Right ventricle myocardium superior (tissue), 1 donor: ENCODE measurements at regions not wholly inside any gene's neighbourhood (a gene's known extent, or its start where the extent isn't known, plus 50 kb on each side); places are given as distances from the start of the nearest gene placed in this dataset.
"Not testable (repeated sequence)": the region's sequence is repeated elsewhere in the genome, so short reads cannot be mapped to it uniquely, and the experiment has no call there.

Experiments used
- ATAC-seq: fragments of 200-7000 bp; cut with Tn5 transposase; one replicate; pipeline ENCODE4 v1.9.1; 2020; ENCODE audit warnings: mild to moderate bottlenecking; ENCODE audit not compliant: poor library complexity
- DNase-seq: peaks from one replicate; pipeline ENCODE4 v3.0.0-alpha.2; 2020
- intact Hi-C: fragments of 100-400 bp; cut with DNase I; formaldehyde crosslinking; loops from one replicate; pipeline ENCODE4 v1.11.2; 2022
- donor health status: DM: no; HTN: yes; CAD: no; lungs with severe emphysema.

GRCh38 chr19:21668072-21668773 lies 99.2 kb downstream of the ZNF100 start:
- DNase-seq, ATAC-seq, intact Hi-C loops: not testable (repeated sequence)

DNA sequence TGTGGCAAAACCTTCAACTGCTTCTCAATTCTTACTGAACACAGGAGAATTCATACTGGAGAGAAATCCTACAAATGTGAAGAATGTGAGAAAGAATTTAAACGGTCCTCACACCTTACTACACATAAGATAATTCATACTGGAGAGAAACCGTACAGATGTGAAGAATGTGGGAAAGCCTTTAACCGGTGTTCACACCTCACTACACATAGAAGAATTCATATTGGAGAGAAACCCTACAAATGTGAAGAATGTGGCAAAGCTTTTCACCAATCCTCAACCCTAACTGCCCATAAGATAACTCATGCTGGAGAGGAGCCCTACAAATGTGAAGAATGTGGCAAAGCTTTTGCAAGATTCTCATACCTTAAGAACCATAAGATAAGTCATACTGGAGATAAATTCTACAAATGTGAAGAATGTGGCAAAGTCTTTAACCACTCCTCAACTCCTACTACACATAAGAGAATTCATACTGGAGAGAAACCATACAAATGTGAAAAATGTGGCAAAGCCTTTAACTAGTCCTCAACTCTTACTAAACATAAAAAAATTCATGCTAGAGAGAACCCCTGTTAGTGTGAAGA lies 111.7 kb downstream of the ZNF100 start:
- DNase-seq: no peak
- ATAC-seq: no peak
- intact Hi-C loops: no loop called here

- DNase-seq, intact Hi-C loops, ATAC-seq: not testable (repeated sequence)
Measured at GRCh38 chr19:21651478-21651877, 115.9 kb downstream of the ZNF100 start.

- no peak for DNase-seq
- no peak for ATAC-seq
- intact Hi-C loops: no loop called here
Measured at GRCh38 chr19:21638776-21639175, 128.6 kb downstream of the ZNF100 start.

DNA sequence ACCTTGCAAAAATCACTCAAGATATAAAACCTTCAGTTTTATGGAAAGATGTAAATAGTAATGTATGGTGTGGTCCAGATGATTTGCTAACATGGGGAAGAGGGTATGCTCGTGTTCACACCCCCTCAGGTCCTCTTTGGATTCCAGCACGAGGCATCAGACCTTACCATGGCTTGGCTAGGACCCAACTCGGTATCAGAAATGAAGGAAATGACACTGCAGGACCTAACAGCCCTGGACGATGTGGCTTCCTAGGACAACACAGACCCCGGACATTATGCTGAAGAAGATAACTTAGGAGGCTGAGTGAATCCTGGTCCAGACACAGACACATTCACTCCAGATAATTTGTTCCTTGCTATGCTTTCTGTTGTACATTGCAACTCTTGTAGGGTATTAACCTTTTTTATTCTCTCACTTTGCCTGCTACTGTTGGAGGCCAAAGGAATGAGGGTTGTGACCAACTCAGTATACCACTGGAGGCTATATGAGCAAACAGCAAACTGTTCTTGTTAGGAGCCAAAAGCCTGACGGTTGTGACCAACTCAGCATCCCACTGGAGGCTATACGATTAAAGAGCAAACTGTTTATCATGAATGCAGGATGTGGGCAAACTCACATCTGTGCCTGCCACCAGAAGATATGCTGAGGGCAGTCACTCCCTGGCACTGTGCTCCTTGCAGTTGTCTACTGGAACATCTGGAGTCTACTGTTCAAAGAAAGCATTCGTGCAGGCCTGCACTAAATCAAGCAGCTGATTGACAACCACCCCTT lies 121.7 kb downstream of the ZNF429 start:
- intact Hi-C loops: no loop called here
- DNase-seq: no peak
- no peak for ATAC-seq

GRCh38 chr19:21626091-21626490 lies 120.7 kb downstream of the ZNF429 start:
- intact Hi-C loops: no loop called here
- no peak for ATAC-seq
- no peak for DNase-seq

- ATAC-seq (no peak), DNase-seq (no peak)
- intact Hi-C loops: no loop called here
Measured at GRCh38 chr19:21622920-21623319, 117.5 kb downstream of the ZNF429 start.

GRCh38 chr19:21621671-21622070 lies 116.3 kb downstream of the ZNF429 start:
- ATAC-seq (no peak), DNase-seq (no peak)
- intact Hi-C loops: no loop called here

DNA sequence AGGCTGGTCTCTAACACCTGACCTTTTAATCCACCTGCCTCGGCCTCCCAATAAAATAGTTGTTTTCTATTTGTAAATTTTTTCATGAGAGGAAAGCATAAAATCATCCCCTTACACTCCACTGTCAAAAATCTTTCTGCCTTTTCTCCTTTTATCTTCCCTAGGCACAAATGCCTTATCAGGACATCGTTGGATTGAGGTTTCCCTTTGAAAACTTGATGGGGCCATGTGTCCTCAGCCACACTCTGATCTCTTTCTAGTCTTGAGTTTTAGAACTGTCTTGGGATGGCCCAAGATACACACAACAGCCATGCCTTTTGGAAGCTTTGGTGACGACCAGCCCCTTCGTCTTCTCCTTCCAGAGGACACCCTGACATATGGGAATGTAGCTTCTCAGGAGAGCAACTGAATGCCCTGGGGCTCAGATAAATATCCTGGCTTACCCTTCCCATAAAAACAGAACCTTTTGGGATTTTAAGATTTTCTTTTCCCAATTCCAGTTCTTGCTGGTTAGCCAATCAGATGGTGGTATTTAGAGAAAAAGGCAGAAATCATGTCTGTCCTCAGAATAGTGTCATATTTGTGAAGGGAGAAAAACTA lies 112.4 kb downstream of the ZNF429 start:
- DNase-seq (no peak), ATAC-seq (no peak)
- intact Hi-C loops: no loop called here

DNA sequence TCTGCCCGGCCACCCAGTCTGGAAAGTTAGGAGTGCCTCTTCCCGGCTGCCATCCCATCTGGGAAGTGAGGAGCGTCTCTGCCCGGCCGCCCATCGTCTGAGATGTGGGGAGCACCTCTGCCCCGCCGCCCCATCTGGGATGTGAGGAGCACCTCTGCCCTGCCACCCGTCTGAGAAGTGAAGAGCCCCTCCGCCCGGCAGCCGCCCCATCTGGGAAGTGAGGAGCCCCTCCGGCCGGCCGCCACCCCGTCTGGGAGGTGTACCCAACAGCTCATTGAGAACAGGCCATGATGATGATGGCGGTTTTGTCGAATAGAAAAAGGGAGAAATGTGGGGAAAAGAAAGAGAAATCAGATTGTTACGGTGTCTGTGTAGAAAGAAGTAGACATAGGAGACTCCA lies 109.4 kb downstream of the ZNF429 start:
- ATAC-seq, intact Hi-C loops, DNase-seq: not testable (repeated sequence)

- DNase-seq, ATAC-seq, intact Hi-C loops: not testable (repeated sequence)
Measured at GRCh38 chr19:21613201-21613600, 107.8 kb downstream of the ZNF429 start.

GRCh38 chr19:21612403-21612872 lies 107.0 kb downstream of the ZNF429 start:
- intact Hi-C loops: no loop called here
- no peak for ATAC-seq
- DNase-seq: no peak

GRCh38 chr19:21611659-21612402 lies 106.4 kb downstream of the ZNF429 start:
- intact Hi-C loops: no loop called here
- ATAC-seq (no peak), DNase-seq (no peak)

- intact Hi-C loops: no loop called here
- ATAC-seq (no peak), DNase-seq (no peak)
Measured at GRCh38 chr19:21610787-21611186, 105.4 kb downstream of the ZNF429 start.

GRCh38 chr19:21610341-21610740 lies 104.9 kb downstream of the ZNF429 start:
- DNase-seq (no peak), ATAC-seq (no peak)
- intact Hi-C loops: no loop called here

- ATAC-seq: no peak
- no peak for DNase-seq
- intact Hi-C loops: no loop called here
Measured at GRCh38 chr19:21608571-21608970, 103.2 kb downstream of the ZNF429 start.

- intact Hi-C loops: no loop called here
- DNase-seq: no peak
- ATAC-seq: no peak
Measured at GRCh38 chr19:21607449-21607848, 102.0 kb downstream of the ZNF429 start.

- ATAC-seq, intact Hi-C loops, DNase-seq: not testable (repeated sequence)
Measured at GRCh38 chr19:21607011-21607410, 101.6 kb downstream of the ZNF429 start.

DNA sequence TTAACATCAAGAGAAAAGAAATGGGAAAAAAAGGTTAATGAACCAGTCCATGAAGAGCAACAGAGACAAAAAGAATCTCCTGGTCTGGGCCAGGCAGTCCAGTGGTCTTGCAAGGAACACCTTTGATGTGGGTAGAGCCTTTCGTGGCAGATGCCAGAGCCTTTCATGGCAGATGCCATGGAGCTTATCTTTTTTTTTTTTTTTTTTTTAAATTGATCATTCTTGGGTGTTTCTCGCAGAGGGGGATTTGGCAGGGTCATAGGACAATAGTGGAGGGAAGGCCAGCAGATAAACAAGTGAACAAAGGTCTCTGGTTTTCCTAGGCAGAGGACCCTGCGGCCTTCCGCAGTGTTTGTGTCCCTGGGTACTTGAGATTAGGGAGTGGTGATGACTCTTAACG lies 100.9 kb downstream of the ZNF429 start:
- intact Hi-C loops, ATAC-seq, DNase-seq: not testable (repeated sequence)
